ENCODE measurements at regions not wholly inside any gene's neighbourhood (a gene's known extent, or its start where the extent isn't known, plus 50 kb on each side); places are given as distances from the start of the nearest gene placed in this dataset.

GRCh38 chr18:56383349-56383748 lies 255.0 kb downstream of the TXNL1 start:
- TF ChIP-seq, protein P1, sequence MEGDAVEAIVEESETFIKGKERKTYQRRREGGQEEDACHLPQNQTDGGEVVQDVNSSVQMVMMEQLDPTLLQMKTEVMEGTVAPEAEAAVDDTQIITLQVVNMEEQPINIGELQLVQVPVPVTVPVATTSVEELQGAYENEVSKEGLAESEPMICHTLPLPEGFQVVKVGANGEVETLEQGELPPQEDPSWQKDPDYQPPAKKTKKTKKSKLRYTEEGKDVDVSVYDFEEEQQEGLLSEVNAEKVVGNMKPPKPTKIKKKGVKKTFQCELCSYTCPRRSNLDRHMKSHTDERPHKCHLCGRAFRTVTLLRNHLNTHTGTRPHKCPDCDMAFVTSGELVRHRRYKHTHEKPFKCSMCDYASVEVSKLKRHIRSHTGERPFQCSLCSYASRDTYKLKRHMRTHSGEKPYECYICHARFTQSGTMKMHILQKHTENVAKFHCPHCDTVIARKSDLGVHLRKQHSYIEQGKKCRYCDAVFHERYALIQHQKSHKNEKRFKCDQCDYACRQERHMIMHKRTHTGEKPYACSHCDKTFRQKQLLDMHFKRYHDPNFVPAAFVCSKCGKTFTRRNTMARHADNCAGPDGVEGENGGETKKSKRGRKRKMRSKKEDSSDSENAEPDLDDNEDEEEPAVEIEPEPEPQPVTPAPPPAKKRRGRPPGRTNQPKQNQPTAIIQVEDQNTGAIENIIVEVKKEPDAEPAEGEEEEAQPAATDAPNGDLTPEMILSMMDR (IDR thresholded peaks at IDR 0.05): no peak
- TF ChIP-seq POLR2A (IDR thresholded peaks at IDR 0.05) (no peak), POLR2AphosphoS5 (IDR thresholded peaks at IDR 0.05) (no peak)

Data from prostate gland (tissue), 2 donors.